ENCODE measurements at regions not wholly inside any gene's neighbourhood (a gene's known extent, or its start where the extent isn't known, plus 50 kb on each side); places are given as distances from the start of the nearest gene placed in this dataset.

DNA sequence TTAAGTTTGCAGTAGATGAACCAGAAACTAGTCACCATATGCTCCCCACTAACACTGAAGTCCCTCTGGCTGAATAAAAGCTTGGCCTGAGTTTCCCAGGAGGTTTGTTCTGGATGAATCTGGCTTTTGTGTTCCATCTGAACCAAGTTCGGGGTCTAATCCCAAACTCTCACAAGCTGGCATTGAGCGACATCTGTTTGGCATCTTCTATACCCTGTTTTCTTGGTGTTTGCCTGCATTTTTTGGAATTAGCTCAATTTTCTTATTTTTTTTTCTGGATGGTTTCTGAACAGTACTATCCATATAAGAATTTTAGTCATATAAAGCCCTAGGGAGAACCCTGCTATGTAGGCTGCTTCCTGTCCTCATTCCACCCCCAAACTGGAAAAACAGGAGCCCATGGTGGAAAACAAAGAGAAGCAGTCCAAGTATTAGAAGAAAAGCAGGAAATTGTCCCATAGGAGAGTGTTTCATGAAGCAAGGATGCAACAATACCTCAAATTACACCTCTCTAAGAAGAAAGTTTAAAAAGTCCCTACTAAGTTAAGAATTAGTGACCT is 737.1 kb downstream of the DHX35 start:
- no peak overlapping the region for H3K4me3 ChIP-seq (replicated peaks in 1 of 3; ENCODE audit: low read depth in 2 of 3, low read length in 3 of 3)
- no peaks in the 10 kb centered on the region for H3K79me2 ChIP-seq (ENCODE audit: insufficient read depth, low read length)
- no peak overlapping the region for H3K9ac ChIP-seq (ENCODE audit: insufficient read depth, low read length, poor library complexity, severe bottlenecking)
- no peaks in the 10 kb centered on the region for H4K20me1 ChIP-seq (ENCODE audit: insufficient read depth, low read length)
- no peak overlapping the region for H3K4me2 ChIP-seq (replicated peaks; ENCODE audit: extremely low read depth, low read length, poor library complexity, severe bottlenecking)
- DNase-seq: no peak
- H3K36me3 ChIP-seq (replicated peaks in 1 of 2; ENCODE audit: control insufficient read depth in 1 of 2, insufficient read depth in 2 of 2, low read length in 2 of 2): no peaks in the 10 kb centered on the region
- intact Hi-C loops (cut with micrococcal nuclease): no loop called here
- no peak overlapping the region for H3K27ac Mint-ChIP-seq
- WGBS (ENCODE audit: insufficient coverage): 100% methylated on average over 1 of the region's 2 CpGs
- H2AFZ ChIP-seq (ENCODE audit: insufficient read depth, low read depth, low read length, poor library complexity, severe bottlenecking): no peak overlapping the region
- peaks cover 2 to 7% (median 4%) of the 10 kb centered on the region in 7 donors for H3K9me3 Mint-ChIP-seq
- H3K27me3 Mint-ChIP-seq (ENCODE audit: low read depth in 3 of 3): no peaks in the 10 kb centered on the region
- H3K27ac ChIP-seq (ENCODE audit: low read depth in 1 of 2, low read length in 2 of 2): no peak overlapping the region
- no peaks in the 10 kb centered on the region for H3K36me3 Mint-ChIP-seq
- no peaks in the 10 kb centered on the region for H3K9me3 ChIP-seq (replicated peaks in 1 of 2; ENCODE audit: control insufficient read depth in 1 of 2, insufficient read depth in 1 of 2, low read length in 2 of 2)
- H3K4me1 ChIP-seq (ENCODE audit: control insufficient read depth in 1 of 2, insufficient read depth in 2 of 2, low read length in 2 of 2): no peaks in the 10 kb centered on the region
- no peak for TF ChIP-seq CTCF (IDR thresholded peaks at IDR 0.05)
- no peaks in the 10 kb centered on the region for H3K27me3 ChIP-seq (ENCODE audit: control insufficient read depth in 2 of 2, insufficient read depth in 2 of 2, low read length in 2 of 2)
- H3K4me1 Mint-ChIP-seq: no peaks in the 10 kb centered on the region
- no peak overlapping the region for H3K4me3 Mint-ChIP-seq

DNA sequence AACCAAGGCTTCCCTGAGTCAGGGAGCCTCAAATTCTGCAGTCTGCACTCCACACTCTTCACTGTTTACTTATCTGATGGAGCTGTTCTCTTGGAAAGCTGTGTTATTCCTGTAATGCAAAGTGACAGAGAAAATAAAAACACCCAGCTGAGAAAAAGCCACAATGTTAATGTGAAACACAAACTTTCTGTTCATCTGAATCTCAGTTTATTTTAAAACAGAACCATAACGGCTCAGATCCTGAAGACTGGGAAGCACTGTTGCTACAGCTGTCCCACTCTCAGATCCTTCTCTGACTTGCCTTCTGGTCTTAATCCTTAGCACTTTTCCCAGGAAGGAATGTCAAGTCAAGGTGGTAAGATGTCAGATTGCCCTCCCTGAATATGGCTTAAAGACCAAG is 736.6 kb downstream of the DHX35 start:
- Histone ChIP-seq H3K9me3 (replicated peaks in 1 of 2; ENCODE audit: control insufficient read depth in 1 of 2, insufficient read depth in 1 of 2, low read length in 2 of 2) (no peaks in the 10 kb centered on the region), H4K20me1 (ENCODE audit: insufficient read depth, low read length) (no peaks in the 10 kb centered on the region), H3K9ac (ENCODE audit: insufficient read depth, low read length, poor library complexity, severe bottlenecking) (no peak overlapping the region), H3K79me2 (ENCODE audit: insufficient read depth, low read length) (no peaks in the 10 kb centered on the region), H3K36me3 (replicated peaks in 1 of 2; ENCODE audit: control insufficient read depth in 1 of 2, insufficient read depth in 2 of 2, low read length in 2 of 2) (no peaks in the 10 kb centered on the region), H3K4me3 (replicated peaks in 1 of 3; ENCODE audit: low read depth in 2 of 3, low read length in 3 of 3) (no peak overlapping the region), H3K4me2 (replicated peaks; ENCODE audit: extremely low read depth, low read length, poor library complexity, severe bottlenecking) (no peak overlapping the region), H3K4me1 (ENCODE audit: control insufficient read depth in 1 of 2, insufficient read depth in 2 of 2, low read length in 2 of 2) (no peaks in the 10 kb centered on the region), H3K27me3 (ENCODE audit: control insufficient read depth in 2 of 2, insufficient read depth in 2 of 2, low read length in 2 of 2) (no peaks in the 10 kb centered on the region), H3K27ac (ENCODE audit: low read depth in 1 of 2, low read length in 2 of 2) (no peak overlapping the region), H2AFZ (ENCODE audit: insufficient read depth, low read depth, low read length, poor library complexity, severe bottlenecking) (no peak overlapping the region)
- Mint-ChIP-seq H3K4me3 (no peak overlapping the region), H3K27ac (no peak overlapping the region), H3K27me3 (ENCODE audit: low read depth in 3 of 3) (no peaks in the 10 kb centered on the region), H3K4me1 (no peaks in the 10 kb centered on the region), H3K36me3 (no peaks in the 10 kb centered on the region), H3K9me3 (peaks cover 0 to 5% (median 3%) of the 10 kb centered on the region in 7 donors)
- no peak for DNase-seq
- no peak for TF ChIP-seq CTCF (IDR thresholded peaks at IDR 0.05)
- WGBS (ENCODE audit: insufficient coverage): 80% methylated on average over 1 of the region's 1 CpG
- intact Hi-C loops (cut with micrococcal nuclease): no loop called here
